Naive B cell (primary cell): ENCODE measurements at regions not wholly inside any gene's neighbourhood (a gene's known extent, or its start where the extent isn't known, plus 50 kb on each side); places are given as distances from the start of the nearest gene placed in this dataset.

Source experiments
- ATAC-seq, 2 donors: fragments of 150-1000 bp; cut with Tn5 transposase; 2 replicates each; pipeline ENCODE4 v1.10.0; 2021; ENCODE audit warnings: low read depth in 2 of 2, mild to moderate bottlenecking in 2 of 2, moderate library complexity in 2 of 2
- DNase-seq: peaks from one replicate; pipeline ENCODE4 v3.0.0; 2022
- H3K27ac Mint-ChIP-seq, 6 donors: one replicate each; pipeline ENCODE4 v1.8.0; 2020 to 2022; ENCODE audit warnings: mild to moderate bottlenecking in 6 of 6, mixed read lengths in 6 of 6, moderate library complexity in 5 of 6, inconsistent platforms in 2 of 6
- H3K27me3 Mint-ChIP-seq, 3 donors: one replicate each; pipeline ENCODE4 v1.8.0; 2021 to 2022; ENCODE audit warnings: mixed read lengths in 3 of 3, mild to moderate bottlenecking in 1 of 3
- H3K36me3 Mint-ChIP-seq, 2 donors: one replicate each; pipeline ENCODE4 v1.8.0; 2020 to 2022; ENCODE audit warnings: mixed read lengths in 2 of 2, inconsistent platforms in 1 of 2, mild to moderate bottlenecking in 1 of 2
- H3K4me1 Mint-ChIP-seq, 3 donors: one replicate each; pipeline ENCODE4 v1.8.0; 2020 to 2022; ENCODE audit warnings: mixed read lengths in 3 of 3, inconsistent platforms in 1 of 3, mild to moderate bottlenecking in 1 of 3, moderate library complexity in 1 of 3
- H3K4me3 Mint-ChIP-seq, 8 donors: one replicate each; pipeline ENCODE4 v1.8.0; 2020 to 2022; ENCODE audit warnings: mild to moderate bottlenecking in 8 of 8, mixed read lengths in 8 of 8, moderate library complexity in 8 of 8, inconsistent platforms in 2 of 8
- H3K9me3 Mint-ChIP-seq, 7 donors: one replicate each; pipeline ENCODE4 v1.8.0; 2020 to 2022; ENCODE audit warnings: mixed read lengths in 7 of 7, mild to moderate bottlenecking in 5 of 7, inconsistent platforms in 2 of 7, moderate library complexity in 1 of 7

- ATAC-seq (no peak), DNase-seq (no peak)
- H3K9me3 Mint-ChIP-seq, result peaks cover 0 to 9% (median 4%) of the 10 kb centered on the region in 7 donors
- H3K36me3 Mint-ChIP-seq, result peaks cover 4 to 8% of the 10 kb centered on the region in 2 donors
- peak overlapping the region in 1 of 8 donors; percentile 17 for H3K4me3 Mint-ChIP-seq
- no peaks in the 10 kb centered on the region for H3K4me1 Mint-ChIP-seq
- H3K27ac Mint-ChIP-seq, result no peak overlapping the region
- H3K27me3 Mint-ChIP-seq, result peaks cover 0 to 9% (median 5%) of the 10 kb centered on the region in 3 donors
These were observed 319.2 kb downstream of the ZNF621 start for GRCh38 chr3:40843851-40844548.

GRCh38 chr3:40844896-40845295 is 320.1 kb downstream of the ZNF621 start:
- Mint-ChIP-seq H3K27me3 (peaks cover 0 to 9% (median 5%) of the 10 kb centered on the region in 3 donors), H3K9me3 (peaks cover 0 to 9% (median 4%) of the 10 kb centered on the region in 7 donors), H3K4me3 (no peak overlapping the region)

DNA sequence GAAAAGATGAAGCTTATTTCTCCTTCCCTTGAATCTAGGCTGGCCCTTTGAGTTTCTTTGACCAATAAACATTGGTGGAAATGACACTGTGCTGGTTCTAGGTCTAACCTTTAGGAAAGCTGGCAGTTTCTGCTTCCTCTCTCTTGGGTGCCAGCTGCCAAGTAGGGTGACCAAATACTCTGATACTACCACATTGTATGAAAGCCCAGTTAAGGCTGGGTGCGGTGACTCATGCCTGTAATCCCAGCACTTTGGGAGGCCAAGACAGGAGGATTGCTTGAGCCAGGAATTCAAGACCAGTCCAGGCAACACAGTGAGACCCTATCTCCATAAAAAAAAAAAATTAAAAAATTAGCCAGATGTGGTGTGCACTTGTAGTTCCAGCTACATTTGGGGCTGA is 320.7 kb downstream of the ZNF621 start:
- DNase-seq (no peak), ATAC-seq (no peak)
- no peak overlapping the region for H3K4me3 Mint-ChIP-seq
- H3K9me3 Mint-ChIP-seq, result peaks cover 0 to 9% (median 4%) of the 10 kb centered on the region in 7 donors
- H3K36me3 Mint-ChIP-seq, result peaks cover 4 to 8% of the 10 kb centered on the region in 2 donors
- H3K27ac Mint-ChIP-seq, result no peak overlapping the region
- H3K27me3 Mint-ChIP-seq, result peaks cover 0 to 9% (median 5%) of the 10 kb centered on the region in 3 donors
- no peaks in the 10 kb centered on the region for H3K4me1 Mint-ChIP-seq

More at GRCh38 chr3:40844896-40845295, 320.1 kb downstream of the ZNF621 start:
- ATAC-seq, result no peak
- Mint-ChIP-seq H3K27ac (peak overlapping the region in 1 of 6 donors; percentile 4), H3K36me3 (peaks cover 4 to 8% of the 10 kb centered on the region in 2 donors), H3K4me1 (no peaks in the 10 kb centered on the region)
- no peak for DNase-seq

DNA sequence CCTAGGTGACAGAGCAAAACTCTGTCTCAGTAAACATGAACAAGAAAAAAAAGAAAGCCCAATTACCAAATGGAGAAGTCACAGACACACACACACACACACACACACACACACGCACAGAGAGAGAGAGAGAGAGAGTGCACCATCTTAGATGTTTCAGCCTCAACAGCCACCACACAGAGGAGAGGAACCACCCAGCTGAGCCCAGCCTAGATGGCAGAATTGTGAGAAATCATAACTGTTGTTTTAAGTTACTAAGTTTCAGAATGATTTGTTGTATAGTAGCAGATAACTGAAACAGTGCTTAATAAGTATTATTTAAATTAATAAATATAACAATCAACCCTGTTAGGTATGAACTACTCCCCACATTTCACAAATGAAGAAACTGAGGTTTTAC is 321.2 kb downstream of the ZNF621 start:
- Mint-ChIP-seq H3K36me3 (peaks cover 4 to 8% of the 10 kb centered on the region in 2 donors), H3K4me1 (no peaks in the 10 kb centered on the region), H3K27me3 (peaks cover 0 to 9% (median 5%) of the 10 kb centered on the region in 3 donors), H3K4me3 (no peak overlapping the region), H3K9me3 (peaks cover 0 to 9% (median 4%) of the 10 kb centered on the region in 7 donors), H3K27ac (no peak overlapping the region)
- ATAC-seq (no peak), DNase-seq (no peak)

GRCh38 chr3:40846451-40846850 is 321.7 kb downstream of the ZNF621 start:
- peaks cover 0 to 9% (median 5%) of the 10 kb centered on the region in 3 donors for H3K27me3 Mint-ChIP-seq
- H3K9me3 Mint-ChIP-seq, result peaks cover 0 to 9% (median 4%) of the 10 kb centered on the region in 7 donors
- DNase-seq, result no peak
- no peak for ATAC-seq
- no peaks in the 10 kb centered on the region for H3K4me1 Mint-ChIP-seq
- peaks cover 4 to 8% of the 10 kb centered on the region in 2 donors for H3K36me3 Mint-ChIP-seq
- H3K4me3 Mint-ChIP-seq, result no peak overlapping the region
- H3K27ac Mint-ChIP-seq, result no peak overlapping the region

- Mint-ChIP-seq H3K27ac (no peak overlapping the region), H3K4me1 (no peaks in the 10 kb centered on the region), H3K9me3 (peaks cover 0 to 9% (median 4%) of the 10 kb centered on the region in 7 donors), H3K4me3 (no peak overlapping the region), H3K36me3 (peaks cover 4 to 8% of the 10 kb centered on the region in 2 donors), H3K27me3 (peaks cover 0 to 9% (median 5%) of the 10 kb centered on the region in 3 donors)
- no peak for ATAC-seq
- DNase-seq, result no peak
These were observed 322.8 kb downstream of the ZNF621 start for GRCh38 chr3:40847551-40847992.

DNA sequence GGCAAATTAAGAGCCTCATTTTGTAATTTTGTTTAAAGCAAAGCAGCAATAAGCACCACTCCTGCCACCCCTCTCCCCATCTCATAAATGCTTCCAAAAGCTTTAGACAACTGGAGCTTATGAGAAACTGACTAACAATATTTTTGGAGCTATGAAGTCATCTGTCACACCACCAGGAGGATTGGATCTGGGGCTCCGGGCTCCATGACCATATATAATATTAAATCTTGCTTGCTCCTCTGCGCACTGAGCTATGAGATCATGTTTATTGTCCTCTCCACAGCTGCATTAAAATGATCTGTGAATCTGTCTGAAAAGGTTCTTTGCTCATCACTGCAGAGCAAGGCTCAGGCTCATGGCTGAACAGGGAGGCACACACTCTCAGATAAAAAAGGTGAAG is 323.7 kb downstream of the ZNF621 start:
- Mint-ChIP-seq H3K9me3 (peaks cover 0 to 9% (median 4%) of the 10 kb centered on the region in 7 donors), H3K27ac (no peak overlapping the region), H3K4me1 (no peaks in the 10 kb centered on the region), H3K27me3 (peaks cover 0 to 9% (median 5%) of the 10 kb centered on the region in 3 donors), H3K4me3 (no peak overlapping the region), H3K36me3 (peaks cover 4 to 8% of the 10 kb centered on the region in 2 donors)
- no peak for DNase-seq
- ATAC-seq, result no peak

- DNase-seq, result no peak
- Mint-ChIP-seq H3K4me1 (no peaks in the 10 kb centered on the region), H3K27me3 (peaks cover 0 to 5% (median 5%) of the 10 kb centered on the region in 3 donors), H3K36me3 (peaks cover 2 to 4% of the 10 kb centered on the region in 2 donors), H3K4me3 (no peak overlapping the region), H3K9me3 (peaks cover 0 to 2% (median 1%) of the 10 kb centered on the region in 7 donors), H3K27ac (no peak overlapping the region)
- no peak for ATAC-seq
These were observed 326.1 kb downstream of the ZNF621 start for GRCh38 chr3:40850861-40851260.

DNA sequence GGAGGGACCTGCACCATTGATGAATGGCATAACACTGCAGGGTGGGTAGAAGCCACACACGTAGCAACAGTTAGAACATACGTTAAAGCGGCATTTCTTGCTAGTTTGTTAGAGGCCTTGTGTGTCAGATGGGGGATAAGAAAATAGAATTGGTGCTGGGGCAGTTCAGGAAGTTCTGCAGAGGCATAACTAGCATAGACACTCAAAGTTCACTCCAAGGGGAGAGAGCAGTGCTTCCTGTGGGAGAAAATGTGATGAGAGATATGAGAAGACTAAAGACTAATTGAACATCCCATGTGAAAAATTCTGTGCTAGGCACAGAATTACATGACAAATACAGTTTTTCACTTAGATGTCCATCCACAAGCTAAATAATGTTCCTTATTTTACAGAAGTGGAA is 327.1 kb downstream of the ZNF621 start:
- H3K4me1 Mint-ChIP-seq, result no peaks in the 10 kb centered on the region
- DNase-seq (no peak), ATAC-seq (no peak)
- peaks cover 0 to 1% (median 0%) of the 10 kb centered on the region in 7 donors for H3K9me3 Mint-ChIP-seq
- H3K27me3 Mint-ChIP-seq, result no peaks in the 10 kb centered on the region
- no peaks in the 10 kb centered on the region for H3K36me3 Mint-ChIP-seq
- no peak overlapping the region for H3K4me3 Mint-ChIP-seq
- no peak overlapping the region for H3K27ac Mint-ChIP-seq

DNA sequence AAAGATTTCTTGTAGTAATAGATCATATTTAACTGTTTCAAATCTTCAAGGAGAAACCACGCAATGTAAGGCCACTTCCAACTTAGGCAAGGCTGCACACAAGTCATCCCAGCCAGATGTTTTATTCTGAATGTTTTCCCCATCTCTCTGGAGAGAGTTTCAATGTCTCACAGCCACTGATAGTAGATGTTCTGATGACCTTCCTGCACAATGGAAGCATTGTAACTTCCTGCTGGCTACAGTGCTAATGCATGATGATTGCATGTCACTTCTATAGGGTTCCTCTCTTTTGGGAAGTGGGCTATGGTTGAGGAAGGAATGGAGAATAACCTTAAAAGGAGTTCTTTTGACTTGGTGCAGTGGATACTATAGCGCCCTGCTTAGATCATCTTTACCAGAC is 328.0 kb downstream of the ZNF621 start:
- Mint-ChIP-seq H3K27me3 (peaks cover 0 to 4% (median 0%) of the 10 kb centered on the region in 3 donors), H3K4me1 (no peaks in the 10 kb centered on the region), H3K27ac (no peak overlapping the region), H3K9me3 (peaks cover 0 to 1% (median 0%) of the 10 kb centered on the region in 7 donors), H3K4me3 (no peak overlapping the region), H3K36me3 (no peaks in the 10 kb centered on the region)
- no peak for ATAC-seq
- no peak for DNase-seq

DNA sequence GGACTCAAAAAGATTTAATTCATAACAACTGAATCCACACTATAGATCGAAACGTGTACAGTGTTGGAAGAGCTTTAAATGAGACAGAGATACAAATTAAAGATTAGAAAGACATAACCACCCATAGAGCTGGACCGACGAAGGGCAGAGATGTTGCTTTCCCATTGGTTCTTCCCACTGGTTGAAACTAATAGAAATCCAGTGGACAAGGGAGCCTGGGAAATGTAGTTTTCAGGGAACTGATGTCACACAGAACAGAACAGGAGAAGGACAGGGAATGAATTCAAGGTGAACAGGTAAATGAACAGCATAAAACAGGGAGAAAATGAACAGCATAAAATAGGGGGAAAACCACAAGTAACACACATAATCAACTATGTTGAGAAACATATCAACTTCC is 328.7 kb downstream of the ZNF621 start:
- ATAC-seq (no peak), DNase-seq (no peak)
- Mint-ChIP-seq H3K36me3 (no peaks in the 10 kb centered on the region), H3K9me3 (peaks cover 0 to 1% (median 0%) of the 10 kb centered on the region in 7 donors), H3K27me3 (peaks cover 0 to 7% (median 0%) of the 10 kb centered on the region in 3 donors), H3K4me1 (no peaks in the 10 kb centered on the region), H3K27ac (no peak overlapping the region), H3K4me3 (no peak overlapping the region)

- H3K4me3 Mint-ChIP-seq, result no peak overlapping the region
- H3K9me3 Mint-ChIP-seq, result peaks cover 0 to 1% (median 0%) of the 10 kb centered on the region in 7 donors
- H3K27me3 Mint-ChIP-seq, result peaks cover 0 to 7% (median 0%) of the 10 kb centered on the region in 3 donors
- no peaks in the 10 kb centered on the region for H3K36me3 Mint-ChIP-seq
- no peaks in the 10 kb centered on the region for H3K4me1 Mint-ChIP-seq
- H3K27ac Mint-ChIP-seq, result no peak overlapping the region
- ATAC-seq (no peak), DNase-seq (no peak)
These were observed 331.1 kb downstream of the ZNF621 start for GRCh38 chr3:40855871-40856270.

DNA sequence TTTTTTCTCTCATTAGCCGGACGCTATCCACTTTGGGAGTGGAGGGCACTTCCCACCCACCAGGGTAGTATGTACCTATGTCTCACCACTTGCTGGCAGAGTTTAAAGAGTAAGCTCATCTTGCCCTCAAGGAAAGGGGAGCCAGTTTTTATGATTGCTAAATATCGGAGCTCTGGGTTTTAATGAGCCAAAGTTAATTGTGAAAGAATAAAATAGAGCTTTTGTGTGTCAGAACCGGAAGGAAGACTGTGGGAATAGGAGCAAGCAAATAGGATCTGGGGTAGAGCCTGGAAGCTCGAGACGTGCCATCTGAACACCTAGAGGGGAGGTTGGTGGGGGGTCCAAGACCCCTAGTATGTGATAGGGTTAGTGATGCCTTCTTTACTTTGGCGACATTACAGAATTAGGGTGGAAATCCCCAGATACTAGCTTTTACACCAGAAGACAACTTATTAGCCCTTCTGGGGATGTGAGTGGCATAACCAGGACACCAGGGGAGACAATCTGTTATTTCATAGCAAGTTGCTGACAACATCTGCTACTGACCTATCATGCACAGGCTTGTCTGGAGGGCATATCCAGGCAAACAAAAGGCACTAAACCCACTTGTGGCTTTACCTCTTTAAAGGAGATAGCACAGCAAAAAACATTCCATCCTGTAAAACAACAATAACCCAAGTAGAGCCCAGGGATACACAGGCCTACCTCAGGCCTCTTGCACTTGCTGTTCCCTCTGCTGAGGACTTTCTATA is 333.8 kb downstream of the ZNF621 start:
- peaks cover 0 to 1% (median 0%) of the 10 kb centered on the region in 7 donors for H3K9me3 Mint-ChIP-seq
- no peaks in the 10 kb centered on the region for H3K4me1 Mint-ChIP-seq
- H3K27ac Mint-ChIP-seq, result no peak overlapping the region
- peaks cover 0 to 13% (median 7%) of the 10 kb centered on the region in 3 donors for H3K27me3 Mint-ChIP-seq
- no peak overlapping the region for H3K4me3 Mint-ChIP-seq
- peaks cover 0 to 7% of the 10 kb centered on the region in 2 donors for H3K36me3 Mint-ChIP-seq
- DNase-seq (no peak), ATAC-seq (no peak)
